ENCODE measurements at regions not wholly inside any gene's neighbourhood (a gene's known extent, or its start where the extent isn't known, plus 50 kb on each side); places are given as distances from the start of the nearest gene placed in this dataset.
"Not testable (repeated sequence)": the region's sequence is repeated elsewhere in the genome, so short reads cannot be mapped to it uniquely, and the experiment has no call there.

DNA sequence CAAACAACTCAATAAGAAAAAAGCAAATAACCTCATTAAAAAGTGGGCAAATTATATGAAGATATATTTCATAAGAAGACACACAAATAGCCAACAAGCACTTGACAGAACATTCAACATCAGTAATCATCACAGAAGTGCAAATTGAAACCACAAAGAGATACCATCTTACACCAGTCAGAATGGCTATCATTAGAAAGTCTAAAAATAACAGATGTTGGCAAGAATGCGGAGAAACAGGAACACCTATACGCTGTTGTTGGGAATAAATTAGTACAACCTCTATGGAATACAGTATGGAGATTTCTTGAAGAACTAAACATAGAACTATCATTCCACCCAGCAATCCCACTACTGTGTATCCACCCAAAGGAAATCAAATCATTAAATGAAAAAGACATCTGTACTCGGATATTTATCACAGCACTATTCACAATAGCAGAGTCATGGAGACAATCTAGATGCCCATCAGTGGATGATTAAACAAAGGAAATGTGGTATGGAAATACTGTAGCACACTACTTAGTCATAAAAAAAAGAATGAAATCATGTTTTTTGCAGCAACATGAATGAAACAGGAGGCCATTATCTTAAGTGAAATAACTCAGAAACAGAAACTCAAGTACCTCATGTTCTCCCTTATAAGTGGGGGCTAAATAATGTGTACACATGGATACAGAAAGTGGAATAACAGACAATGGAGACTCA, 106.8 kb upstream of the FST start:
- DNase-seq = no peak

DNA sequence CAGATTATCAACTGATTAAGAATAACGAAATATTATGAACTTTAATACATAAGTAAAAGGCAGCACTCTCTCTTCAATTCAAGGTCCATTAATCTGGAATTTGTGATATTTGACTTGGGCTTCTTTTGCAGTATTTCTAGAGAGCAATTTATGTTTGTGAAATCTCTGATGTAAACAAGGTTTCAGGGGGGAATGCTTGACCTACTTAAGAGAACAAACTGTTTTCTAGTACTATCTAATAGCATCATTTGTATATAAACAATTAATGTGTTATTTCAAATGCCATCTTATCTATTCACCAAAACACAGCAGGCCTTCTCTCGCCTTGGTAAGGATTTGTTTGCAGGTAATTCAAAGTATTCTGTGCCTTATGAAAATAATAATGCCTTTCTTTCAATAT, 103.6 kb upstream of the FST start:
- DNase-seq = no peak

DNA sequence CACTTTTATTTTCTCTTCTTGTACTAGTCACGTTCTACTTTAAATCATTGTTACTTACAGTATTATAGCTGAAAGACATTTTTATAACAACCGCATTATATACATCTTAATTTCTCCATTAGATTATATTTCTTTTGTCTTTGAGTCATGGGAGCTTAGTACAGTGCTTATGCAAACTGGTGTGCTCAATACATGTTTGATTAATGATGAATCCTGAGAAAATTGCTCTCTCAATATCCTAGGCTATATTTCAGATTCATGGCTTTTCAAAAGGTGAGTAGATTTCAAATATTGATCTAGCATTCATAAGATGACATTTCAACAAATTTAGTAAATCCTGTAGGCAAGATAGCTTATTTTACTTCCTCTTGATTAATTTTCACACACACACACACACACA, 102.2 kb upstream of the FST start:
- no peak for DNase-seq

DNA sequence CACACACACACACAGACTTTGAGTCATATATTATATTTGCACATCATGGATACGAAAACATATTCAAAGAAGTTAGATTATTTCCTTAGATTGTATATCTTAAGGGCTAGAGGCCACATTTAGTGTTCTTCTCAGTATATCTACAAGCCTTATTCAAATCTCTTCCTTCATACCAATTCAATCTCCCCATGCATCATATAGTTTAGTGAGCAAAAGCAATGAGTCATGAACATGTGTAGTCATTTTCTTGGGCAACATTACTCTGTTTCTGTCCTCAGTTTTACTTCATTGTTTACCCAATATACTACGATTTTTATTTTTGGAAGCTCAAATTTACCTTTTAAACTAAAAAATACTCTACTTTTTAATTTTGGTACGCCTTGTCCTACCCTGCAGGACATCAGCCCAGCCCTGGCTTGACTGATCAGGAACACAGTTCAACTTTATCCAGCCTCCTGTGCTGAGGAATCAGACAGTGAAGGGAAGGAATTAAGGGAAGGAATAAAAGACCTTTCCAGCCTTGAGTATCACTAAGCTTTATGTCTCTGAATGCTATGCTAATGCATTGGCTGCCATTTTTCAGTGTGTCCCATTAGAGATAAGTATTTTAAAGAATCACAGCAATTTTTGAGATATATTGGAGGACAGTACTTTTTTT, 101.7 kb upstream of the FST start:
- DNase-seq = no peak

DNA sequence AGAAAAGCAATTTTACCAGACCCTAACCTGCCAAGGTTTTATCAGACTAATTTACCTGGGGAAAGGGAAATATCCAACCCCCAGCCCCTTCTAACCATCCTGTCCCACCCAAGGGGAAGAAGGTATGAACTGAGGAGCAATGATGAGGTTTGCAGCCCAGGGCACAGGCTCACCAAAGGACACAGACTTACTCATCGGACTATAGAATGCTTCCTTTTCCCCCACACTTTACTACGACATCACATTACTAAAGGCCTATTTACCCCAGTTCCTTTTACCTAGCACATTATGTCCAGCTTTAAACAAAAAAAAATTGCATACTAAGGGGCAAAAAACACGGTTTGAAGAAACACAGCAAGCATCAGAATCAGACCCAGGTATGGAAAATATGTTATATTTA, 94.1 kb upstream of the FST start:
- no peak for DNase-seq

DNA sequence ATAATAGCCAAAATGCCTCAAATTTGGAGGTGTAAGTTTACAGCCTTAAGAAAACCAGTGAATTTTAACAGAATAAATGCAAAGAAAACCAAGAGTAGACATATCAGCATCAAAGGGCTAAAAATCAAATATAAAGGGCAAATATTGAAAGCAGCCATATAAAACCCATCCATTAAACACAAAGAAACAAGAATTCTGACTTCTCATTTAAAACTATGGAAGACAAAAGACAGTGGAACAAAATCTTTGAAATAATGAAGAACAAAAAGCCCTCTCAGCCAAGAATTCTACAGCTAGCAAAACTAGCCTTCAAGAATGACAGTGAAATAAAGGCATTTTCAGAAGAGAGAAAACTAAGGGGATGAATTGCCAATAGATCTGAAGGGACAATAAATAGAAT, 91.3 kb upstream of the FST start:
- no peak for DNase-seq

DNA sequence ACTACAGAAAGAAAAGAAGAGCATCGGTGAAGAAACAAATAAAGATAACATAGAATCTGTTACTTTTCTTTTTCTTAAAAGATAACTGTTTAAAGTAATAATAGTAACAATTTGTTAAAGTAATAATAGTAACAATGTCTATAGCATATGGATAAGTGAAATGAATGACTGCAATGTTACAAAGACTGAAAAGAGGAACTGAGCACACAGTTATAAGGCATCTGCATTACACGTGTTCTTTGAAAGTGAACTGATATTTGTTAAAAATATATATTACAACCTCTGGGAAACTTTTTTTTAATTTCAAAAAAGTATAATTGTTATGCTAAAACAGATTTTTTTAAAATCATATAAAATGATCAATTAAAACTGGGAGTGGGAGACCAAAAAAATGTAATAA, 88.4 kb upstream of the FST start:
- no peak for DNase-seq

DNA sequence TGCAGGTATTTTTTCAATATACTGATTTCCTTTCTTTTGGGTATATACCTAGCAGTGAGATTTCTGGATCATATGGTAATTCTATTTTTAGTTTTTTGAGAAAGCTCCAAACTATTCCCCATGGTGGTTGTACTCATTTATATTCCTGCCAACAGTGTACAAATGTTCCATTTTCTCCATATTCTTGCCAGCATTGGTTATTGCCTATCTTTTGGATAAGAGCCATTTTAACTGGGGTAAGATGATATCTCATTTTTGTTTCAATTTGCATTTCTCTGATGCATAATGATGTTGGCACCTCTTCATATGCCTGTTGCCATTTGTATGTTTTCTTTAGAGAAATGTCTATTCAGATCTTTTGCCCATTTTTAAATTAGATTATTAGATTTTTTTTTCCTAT, 85.6 kb upstream of the FST start:
- no peak for DNase-seq

DNA sequence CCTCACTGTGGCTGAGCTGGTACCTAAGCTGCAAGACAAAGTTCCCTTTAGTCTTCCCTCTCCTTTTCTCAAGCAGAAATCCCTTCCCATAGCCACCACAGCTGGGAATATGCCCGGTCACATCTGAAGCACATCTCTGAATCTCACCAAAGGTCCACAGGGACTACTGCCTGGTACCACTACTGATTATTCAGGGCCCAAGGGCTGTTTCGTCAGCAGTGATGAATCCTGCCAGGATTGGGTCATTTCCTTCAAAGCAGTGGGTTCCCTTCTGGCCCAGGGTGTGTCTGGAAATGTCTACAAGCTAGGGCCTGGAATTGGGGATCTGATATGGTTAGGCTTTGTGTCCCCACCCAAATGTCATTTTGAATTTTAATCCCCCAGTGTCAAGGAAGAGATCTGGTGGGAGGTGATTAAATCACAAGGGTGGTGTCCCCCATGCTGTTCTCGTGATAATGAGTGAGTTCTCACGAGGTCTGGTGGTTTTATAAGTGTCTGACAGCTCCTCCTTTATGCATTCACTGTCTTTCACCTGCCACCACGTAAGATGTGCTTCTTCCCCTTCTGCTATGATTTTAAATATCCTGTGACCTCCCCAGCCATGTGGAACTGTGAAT, 83.2 kb upstream of the FST start:
- DNase-seq = no peak

DNA sequence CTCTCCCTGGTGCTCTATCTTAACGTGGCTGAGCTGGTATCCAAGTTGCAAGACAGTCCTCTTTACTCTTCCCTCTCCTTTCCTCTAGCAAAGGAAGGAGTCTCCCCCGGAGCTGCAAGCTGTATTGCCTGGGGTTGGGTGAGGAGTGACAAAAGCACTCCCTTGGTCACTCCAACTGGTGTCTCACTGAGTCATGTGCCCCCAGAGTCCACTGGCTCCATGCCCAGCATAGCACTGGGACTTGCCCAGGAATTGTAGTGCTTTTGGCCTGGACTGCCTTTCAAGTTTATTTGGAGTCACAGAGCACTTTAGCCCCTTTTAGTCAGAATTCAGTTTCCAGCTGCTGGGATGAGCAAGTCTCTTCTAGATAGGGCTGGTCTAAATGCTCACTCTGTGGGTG, 82.6 kb upstream of the FST start:
- DNase-seq = no peak

DNA sequence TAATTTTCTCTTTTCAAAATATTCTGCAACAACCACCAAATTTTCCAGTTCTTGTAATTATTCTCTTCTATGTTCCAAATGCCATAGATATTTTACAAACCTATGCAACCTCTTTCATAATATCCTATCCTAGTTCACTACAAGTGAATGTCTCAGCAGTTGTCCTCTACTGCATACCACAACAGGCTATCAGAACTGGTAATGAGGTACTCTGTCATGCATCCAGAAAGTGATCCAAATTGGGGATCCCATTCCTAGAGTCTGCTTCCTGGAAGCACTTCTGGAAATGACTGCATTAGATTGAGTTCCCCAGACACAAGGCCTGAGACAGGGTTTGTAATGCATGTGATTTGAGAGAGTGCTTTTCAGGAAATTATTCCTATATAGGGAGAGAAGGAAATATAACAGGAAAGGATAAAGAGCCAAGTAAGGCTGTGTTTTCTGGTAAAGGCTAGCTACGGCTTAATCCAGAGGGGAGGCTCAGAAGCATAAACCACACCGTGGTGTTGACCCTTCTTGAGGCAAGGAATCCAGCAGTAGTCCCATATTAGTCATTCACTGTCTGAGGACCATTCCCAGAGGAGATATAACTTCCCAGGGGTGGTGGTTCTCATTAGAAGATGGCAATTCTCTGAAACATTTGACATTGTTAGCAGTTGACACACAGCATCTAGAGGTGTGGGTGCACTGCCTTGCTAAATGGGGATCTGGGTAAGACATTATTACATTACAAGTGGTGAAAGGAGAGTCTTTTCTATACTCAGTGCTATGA, 80.3 kb upstream of the FST start:
- DNase-seq = no peak

DNA sequence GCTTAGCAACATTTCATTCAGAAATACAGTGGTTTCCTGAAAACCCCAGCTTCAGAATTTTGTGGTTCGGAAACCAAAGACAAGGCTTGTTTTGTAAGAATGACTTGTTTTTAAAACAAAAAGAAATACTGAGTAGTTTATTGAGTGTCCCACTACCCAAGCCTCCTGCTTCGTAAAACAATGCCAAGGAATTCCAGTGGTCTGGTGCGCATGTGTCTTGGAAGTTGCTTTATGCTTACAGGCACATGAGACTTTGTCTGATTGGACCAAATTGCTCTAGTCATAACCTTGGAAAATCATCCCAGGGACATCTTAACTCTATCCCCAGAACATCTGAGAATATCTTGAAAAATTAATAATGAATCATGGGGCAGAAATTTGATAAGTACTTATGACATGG, 77.1 kb upstream of the FST start:
- no peak for DNase-seq

DNA sequence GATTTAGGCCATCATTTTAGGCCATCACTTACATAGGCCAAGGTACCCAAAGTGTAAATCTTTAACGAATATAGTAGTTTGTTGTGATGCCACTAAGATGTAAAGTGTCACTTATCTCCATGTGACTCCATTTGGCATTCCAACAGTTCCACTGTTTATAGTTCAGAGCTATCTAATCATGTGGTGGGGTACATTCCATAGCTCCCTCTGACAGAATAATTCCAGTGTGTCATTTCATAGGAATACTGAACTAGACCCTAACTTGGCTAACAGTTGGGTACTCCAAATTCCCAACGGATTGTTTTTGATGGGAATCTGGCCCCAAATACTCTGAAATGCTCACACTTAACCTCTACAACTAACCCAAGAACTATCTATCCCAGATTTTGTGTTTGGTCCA, 76.7 kb upstream of the FST start:
- DNase-seq = no peak

DNA sequence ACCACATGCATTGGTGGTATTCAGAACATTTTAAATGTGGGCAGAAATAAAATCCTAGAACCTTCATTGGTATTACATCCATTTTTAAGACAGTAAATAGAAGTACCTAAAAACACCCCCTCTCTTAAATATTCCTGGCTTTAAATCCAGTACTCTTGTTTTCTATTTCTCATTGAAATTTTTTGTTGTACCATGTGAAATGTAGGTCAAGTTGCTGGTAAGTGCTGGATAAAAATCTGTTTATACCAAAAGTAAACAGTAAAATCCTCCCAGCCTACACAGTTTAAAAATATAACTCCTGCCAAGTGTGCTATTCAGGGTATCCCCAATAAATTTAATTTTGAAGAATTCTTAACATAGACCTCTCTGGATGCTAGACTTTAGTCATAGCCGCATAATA, 75.0 kb upstream of the FST start:
- no peak for DNase-seq

DNA sequence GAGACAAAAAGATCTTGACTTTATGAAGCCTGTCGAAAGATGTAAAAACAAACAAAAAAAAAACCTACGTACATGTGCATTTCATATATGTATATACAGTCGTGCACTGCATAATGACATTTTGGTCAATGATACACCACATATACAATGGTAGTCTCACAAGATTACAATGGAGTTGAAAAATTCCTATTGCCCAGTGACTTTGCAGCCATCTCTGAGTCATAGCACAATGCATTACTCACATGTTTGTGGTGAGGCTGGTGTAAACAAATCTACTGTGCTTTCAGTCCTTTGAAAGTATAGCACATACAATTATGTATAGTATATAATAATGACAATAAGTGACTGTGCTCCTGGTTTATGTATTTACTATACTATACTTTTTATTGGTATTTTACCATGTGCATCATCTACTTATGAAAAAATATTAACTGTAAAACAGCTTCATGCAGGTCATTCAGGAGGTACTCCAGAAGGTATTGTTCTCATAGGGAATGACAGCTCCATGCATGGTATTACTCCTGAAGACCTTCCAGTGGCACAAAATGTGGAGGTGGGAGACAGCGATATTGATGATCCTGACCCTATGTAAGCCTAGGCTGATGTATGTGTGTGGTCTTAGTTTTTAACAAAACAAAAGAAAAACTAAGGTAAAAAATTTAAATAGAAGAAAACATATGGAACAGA, 73.7 kb upstream of the FST start:
- DNase-seq = no peak

DNA sequence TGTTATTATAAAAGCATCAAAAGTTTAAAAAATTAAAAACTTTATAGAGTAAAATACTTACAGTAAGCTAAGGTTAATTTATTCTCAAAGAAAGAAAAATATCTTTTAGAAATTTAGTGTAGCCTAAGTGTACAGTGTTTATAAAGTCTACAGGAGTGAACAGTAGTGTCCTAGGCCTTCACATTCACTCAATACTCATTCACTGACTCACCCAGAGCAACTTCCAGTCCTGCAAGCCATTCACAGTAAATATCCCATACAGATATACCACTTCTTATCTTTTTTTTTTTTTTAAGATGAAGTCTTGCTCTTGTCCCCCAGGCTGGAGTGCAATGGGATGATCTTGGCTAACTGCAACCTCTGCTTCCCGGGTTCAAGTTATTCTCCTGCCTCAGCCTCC, 73.1 kb upstream of the FST start:
- no peak for DNase-seq

DNA sequence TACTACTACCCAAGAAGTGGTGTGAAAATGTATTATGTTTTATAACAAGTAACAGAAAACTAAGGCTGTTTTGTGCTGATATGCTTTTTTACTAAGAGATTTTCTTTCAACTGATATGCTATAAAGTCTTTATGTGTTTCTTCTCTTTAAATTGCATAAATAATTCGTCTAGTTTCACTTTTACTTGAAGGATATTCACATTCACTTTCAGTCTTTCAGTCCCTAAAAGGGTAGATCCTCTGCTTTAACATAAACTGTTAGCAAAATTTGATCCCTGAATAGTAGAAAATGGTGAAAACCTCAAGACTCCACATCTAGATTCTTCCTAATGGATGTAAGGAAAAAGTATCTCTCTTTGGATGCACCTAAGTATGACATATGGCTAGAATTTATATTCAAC, 69.0 kb upstream of the FST start:
- DNase-seq = no peak

DNA sequence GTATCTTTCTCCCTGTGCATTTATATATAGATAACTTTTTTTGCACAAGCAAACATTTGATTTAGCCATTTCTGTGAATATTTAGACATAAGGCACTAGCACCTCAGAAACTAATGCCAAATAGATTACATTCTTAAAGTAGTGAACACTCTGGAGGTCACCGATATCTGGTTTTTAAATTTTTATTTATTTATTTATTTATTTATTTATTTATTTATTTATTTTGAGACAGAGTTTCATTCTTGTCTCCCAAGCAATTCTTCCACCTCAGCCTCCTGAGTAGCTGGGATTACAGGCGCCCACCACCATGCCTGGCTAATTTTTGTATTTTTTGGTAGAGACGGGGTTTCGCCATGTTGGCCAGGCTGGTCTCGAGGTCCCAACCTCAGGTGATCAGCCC, 67.9 kb upstream of the FST start:
- not testable (repeated sequence) for DNase-seq

DNA sequence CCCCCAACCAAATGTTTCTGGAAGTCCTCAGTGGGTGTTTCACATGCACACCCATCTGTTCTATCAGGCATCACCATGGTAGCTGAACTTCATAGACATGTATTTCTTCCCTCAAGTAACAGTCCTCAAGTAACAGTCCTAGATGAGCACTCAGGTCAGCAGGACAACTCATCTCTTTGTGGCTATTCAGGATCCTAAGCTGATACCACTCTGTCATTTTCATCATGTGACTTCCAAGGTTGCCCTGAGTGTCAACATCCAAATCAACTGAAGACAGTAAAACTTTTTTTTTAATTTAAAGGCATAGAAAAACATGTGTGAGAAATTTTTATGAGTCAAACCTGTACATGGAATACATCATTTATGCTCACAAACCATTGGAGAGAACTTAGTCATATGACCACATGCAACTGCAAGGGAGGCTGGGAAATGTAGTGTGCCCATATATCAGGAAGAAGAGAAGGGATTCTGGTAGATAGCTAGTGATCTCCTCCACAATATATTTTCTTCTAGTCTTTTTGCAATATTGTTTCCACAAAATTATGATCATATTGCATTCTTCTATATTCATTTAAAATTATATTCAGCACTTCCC, 64.2 kb upstream of the FST start:
- no peak for DNase-seq

DNA sequence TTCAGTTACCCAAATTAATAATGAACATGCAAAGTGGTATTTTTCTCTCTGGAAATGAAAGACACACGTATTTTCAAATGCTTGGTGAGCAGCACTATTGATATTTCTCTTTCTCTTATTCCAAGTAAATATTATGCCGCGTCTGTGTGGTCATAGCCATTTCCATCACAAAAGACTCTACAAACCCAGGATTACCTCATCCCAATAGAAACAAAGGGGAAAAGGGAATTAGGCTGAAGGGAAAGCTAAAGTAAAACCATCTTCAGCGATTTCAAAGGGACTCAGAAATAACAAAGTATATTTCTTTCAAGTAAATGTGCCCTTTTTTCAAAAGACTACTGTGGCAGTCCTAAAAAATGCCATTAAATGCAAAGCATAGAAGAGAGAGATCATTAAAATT, 62.0 kb upstream of the FST start:
- no peak for DNase-seq

DNA sequence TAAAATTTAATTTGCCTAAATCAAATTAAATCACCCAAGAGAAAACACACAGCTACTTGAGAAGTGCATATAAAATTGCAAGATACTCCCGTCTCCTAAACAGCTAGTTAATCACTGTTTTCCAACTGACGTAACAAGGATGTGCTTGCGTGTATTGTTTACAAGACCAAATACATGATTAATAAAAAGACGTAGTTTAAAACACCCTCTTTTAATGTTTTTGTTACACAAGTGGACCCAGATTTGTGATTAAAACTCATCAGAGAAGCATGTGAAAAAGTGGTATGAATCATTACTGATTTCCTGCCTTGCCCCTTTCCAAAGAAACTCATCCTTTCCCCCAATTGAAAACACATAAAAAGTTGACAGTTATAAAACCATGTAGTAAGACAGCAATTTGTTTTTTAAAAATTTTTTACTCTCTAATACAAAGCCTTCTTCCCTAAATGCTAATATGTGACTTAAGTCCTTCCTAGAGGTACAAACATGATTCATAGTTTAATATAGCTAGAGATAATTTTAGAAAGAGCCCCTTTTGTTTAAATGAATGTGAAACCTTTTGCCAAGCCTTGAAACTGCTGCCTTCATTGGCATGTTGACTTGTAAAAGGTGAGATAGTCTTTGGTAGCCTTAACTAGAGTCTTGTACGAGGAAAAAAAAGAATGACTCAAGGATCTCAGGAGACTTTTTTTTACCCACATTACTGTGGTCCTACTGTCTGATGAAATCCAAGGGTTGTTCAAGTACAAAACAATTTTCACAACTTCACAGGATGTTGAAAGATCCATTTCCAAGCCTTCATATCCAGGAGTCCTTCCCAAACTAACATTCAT, 61.4 kb upstream of the FST start:
- DNase-seq = no peak

DNA sequence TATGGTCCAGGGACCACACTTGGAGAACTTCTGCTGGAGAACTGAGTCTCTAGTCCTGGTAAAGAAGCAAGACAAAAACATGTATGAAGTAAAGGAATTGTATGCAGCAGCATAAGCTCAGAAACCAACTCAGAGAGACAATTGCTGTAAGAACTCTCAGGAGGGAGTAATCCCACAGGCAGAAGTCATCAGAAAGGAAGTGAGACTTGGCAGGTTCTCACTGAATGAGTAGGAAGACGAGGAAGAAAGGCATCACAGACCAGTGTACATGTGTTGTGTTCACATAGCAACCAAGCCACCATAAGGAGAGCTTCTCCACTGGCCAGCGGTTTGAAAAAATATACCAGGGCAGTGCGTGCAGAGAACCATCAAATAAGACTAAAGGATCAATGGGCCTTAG, 57.9 kb upstream of the FST start:
- no peak for DNase-seq

Measured in activated CD4-positive, CD25-positive, alpha-beta regulatory T cell (primary cell).